CD14-positive monocyte (primary cell): ENCODE measurements at regions not wholly inside any gene's neighbourhood (a gene's known extent, or its start where the extent isn't known, plus 50 kb on each side); places are given as distances from the start of the nearest gene placed in this dataset.
"Not testable (repeated sequence)": the region's sequence is repeated elsewhere in the genome, so short reads cannot be mapped to it uniquely, and the experiment has no call there.

Experiments used
- DNase-seq, 3 donors: peaks; one replicate each; pipeline ENCODE4 v3.0.0-alpha.2; 2011 to 2022
- H2AFZ ChIP-seq: 2 replicates; pipeline ENCODE4 v1.6.0; 2012; ENCODE audit warnings: mild to moderate bottlenecking, low read depth, low read length, inconsistent platforms; ENCODE audit not compliant: insufficient read depth, poor library complexity, severe bottlenecking
- H3K27ac ChIP-seq, 2 donors: 1 replicate in 1 of 2; 2 replicates in 1 of 2; pipeline ENCODE4 v1.5.1; 2012 to 2013; ENCODE audit warnings: low read length in 2 of 2, control low read depth in 1 of 2, inconsistent platforms in 1 of 2, low read depth in 1 of 2, mild to moderate bottlenecking in 1 of 2
- H3K27me3 ChIP-seq, 2 donors: one replicate each; pipeline versions ENCODE4 v1.6.0 to v1.6.1; 2011 to 2013; ENCODE audit warnings: low read length in 2 of 2; ENCODE audit not compliant: control insufficient read depth in 2 of 2, insufficient read depth in 2 of 2
- H3K36me3 ChIP-seq, 2 donors: replicated peaks in 1 of 2; 1 replicate in 1 of 2; 2 replicates in 1 of 2; pipeline versions ENCODE4 v1.5.1 to v1.6.1; 2012 to 2013; ENCODE audit warnings: low read length in 2 of 2, control low read depth in 1 of 2, inconsistent platforms in 1 of 2, mild to moderate bottlenecking in 1 of 2; ENCODE audit not compliant: insufficient read depth in 2 of 2, control insufficient read depth in 1 of 2
- H3K4me1 ChIP-seq, 2 donors: 1 replicate in 1 of 2; 2 replicates in 1 of 2; pipeline versions ENCODE4 v1.5.1 to v1.6.1; 2012 to 2013; ENCODE audit warnings: low read length in 2 of 2, control low read depth in 1 of 2, inconsistent platforms in 1 of 2, mild to moderate bottlenecking in 1 of 2, moderate library complexity in 1 of 2; ENCODE audit not compliant: insufficient read depth in 2 of 2, control insufficient read depth in 1 of 2
- H3K4me2 ChIP-seq: replicated peaks from 2 replicates; pipeline ENCODE3; 2012; ENCODE audit warnings: low read length, moderate library complexity, mild to moderate bottlenecking; ENCODE audit not compliant: poor library complexity, severe bottlenecking; ENCODE audit errors: extremely low read depth
- H3K4me3 ChIP-seq, 3 experiments: fragments of 200-600 bp in 1 of 3; sonication (generic) in 1 of 3; replicated peaks in 1 of 3; 1 replicate in 2 of 3; 2 replicates in 1 of 3; pipeline ENCODE4 v1.5.1; 2011 to 2013; ENCODE audit warnings: low read length in 3 of 3, mild to moderate bottlenecking in 3 of 3, control low read depth in 2 of 3, low read depth in 2 of 3, inconsistent platforms in 1 of 3, moderate library complexity in 1 of 3
- H3K79me2 ChIP-seq: 2 replicates; pipeline ENCODE4 v1.6.0; 2012; ENCODE audit warnings: mild to moderate bottlenecking, control low read depth, inconsistent platforms, low read length, moderate library complexity; ENCODE audit not compliant: insufficient read depth
- H3K9ac ChIP-seq: 2 replicates; pipeline ENCODE4 v1.6.0; 2017; ENCODE audit warnings: low read length, mild to moderate bottlenecking; ENCODE audit not compliant: insufficient read depth, poor library complexity, severe bottlenecking
- H3K9me3 ChIP-seq, 2 donors: replicated peaks in 1 of 2; 1 replicate in 1 of 2; 2 replicates in 1 of 2; pipeline versions ENCODE4 v1.5.1 to v1.6.1; 2012 to 2013; ENCODE audit warnings: low read length in 2 of 2, control low read depth in 1 of 2; ENCODE audit not compliant: control insufficient read depth in 1 of 2, insufficient read depth in 1 of 2
- H4K20me1 ChIP-seq: 2 replicates; pipeline ENCODE4 v1.6.0; 2012; ENCODE audit warnings: mild to moderate bottlenecking, low read length, control low read depth, moderate library complexity; ENCODE audit not compliant: insufficient read depth
- H3K27ac Mint-ChIP-seq, 7 donors: one replicate each; pipeline ENCODE4 v1.8.0; 2020; ENCODE audit warnings: mild to moderate bottlenecking in 7 of 7, mixed read lengths in 7 of 7, moderate library complexity in 6 of 7, inconsistent platforms in 2 of 7
- H3K27me3 Mint-ChIP-seq, 3 donors: one replicate each; pipeline ENCODE4 v1.8.0; 2021 to 2022; ENCODE audit warnings: low read depth in 3 of 3, mild to moderate bottlenecking in 3 of 3, mixed read lengths in 3 of 3, moderate library complexity in 3 of 3, inconsistent platforms in 1 of 3
- H3K36me3 Mint-ChIP-seq, 2 donors: one replicate each; pipeline ENCODE4 v1.8.0; 2020; ENCODE audit warnings: mixed read lengths in 2 of 2, inconsistent platforms in 1 of 2, mild to moderate bottlenecking in 1 of 2
- H3K4me1 Mint-ChIP-seq: one replicate; pipeline ENCODE4 v1.8.0; 2020; ENCODE audit warnings: mild to moderate bottlenecking, mixed read lengths
- H3K4me3 Mint-ChIP-seq, 2 donors: one replicate each; pipeline ENCODE4 v1.8.0; 2020; ENCODE audit warnings: mild to moderate bottlenecking in 2 of 2, mixed read lengths in 2 of 2, moderate library complexity in 1 of 2
- H3K9me3 Mint-ChIP-seq, 7 donors: one replicate each; pipeline ENCODE4 v1.8.0; 2020 to 2022; ENCODE audit warnings: mixed read lengths in 7 of 7, mild to moderate bottlenecking in 6 of 7, moderate library complexity in 6 of 7, inconsistent platforms in 2 of 7
- WGBS: methylation state at CpG from one replicate; pipeline ENCODE4 v1.1.5; 2013; ENCODE audit warnings: missing lambda C conversion rate; ENCODE audit not compliant: insufficient coverage; 5-methylcytosine and 5-hydroxymethylcytosine counted together
- intact Hi-C, 2 donors: fragments of 100-400 bp; cut with micrococcal nuclease; formaldehyde crosslinking; loops; one replicate each; pipeline versions ENCODE4 v1.15.0 to v1.15.1; 2023
- TF ChIP-seq, protein P1 (sequence below): fragments of 200-600 bp; IDR thresholded peaks from one replicate; pipeline ENCODE4 v1.8.0; 2022; ENCODE audit warnings: antibody characterized with exemption, mild to moderate bottlenecking

DNA sequence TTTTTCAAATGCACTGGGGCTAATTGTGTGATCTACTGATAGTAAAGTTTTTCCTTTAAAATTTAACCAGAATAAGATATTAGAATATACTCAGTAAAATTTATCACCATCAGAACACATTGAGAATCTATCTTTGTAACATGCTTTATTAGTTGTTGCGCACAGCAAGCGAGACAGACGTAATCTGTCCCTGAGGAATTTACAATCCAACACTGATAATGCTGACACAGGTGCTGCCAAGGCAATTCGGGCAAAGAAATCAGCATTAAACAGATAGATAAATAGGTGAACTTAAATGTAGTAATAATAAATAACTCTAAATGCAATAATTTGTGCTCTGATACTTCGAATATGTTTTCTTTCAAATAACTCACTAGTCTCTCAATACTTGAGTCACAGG, 607.2 kb downstream of the HTR1B start:
- H3K27me3 ChIP-seq: no peaks in the 10 kb centered on the region
- H3K27ac Mint-ChIP-seq: no peak overlapping the region
- intact Hi-C loops: no loop called here
- H3K9me3 Mint-ChIP-seq: peaks cover 0 to 4% (median 0%) of the 10 kb centered on the region in 7 donors
- DNase-seq: no peak
- H4K20me1 ChIP-seq: no peaks in the 10 kb centered on the region
- H3K36me3 ChIP-seq: no peaks in the 10 kb centered on the region
- H2AFZ ChIP-seq: no peak overlapping the region
- no peak overlapping the region for H3K9ac ChIP-seq
- no peak overlapping the region for H3K27ac ChIP-seq
- no CpG with 5 or more reads among the region's 5 CpGs for WGBS
- H3K4me2 ChIP-seq: no peak overlapping the region
- no peak overlapping the region for H3K4me3 ChIP-seq
- H3K36me3 Mint-ChIP-seq: no peaks in the 10 kb centered on the region
- peaks cover 0 to 3% (median 0%) of the 10 kb centered on the region in 3 donors for H3K27me3 Mint-ChIP-seq
- no peaks in the 10 kb centered on the region for H3K79me2 ChIP-seq
- no peak overlapping the region for H3K4me3 Mint-ChIP-seq
- H3K9me3 ChIP-seq: no peaks in the 10 kb centered on the region
- no peaks in the 10 kb centered on the region for H3K4me1 Mint-ChIP-seq
- TF ChIP-seq, protein P1, sequence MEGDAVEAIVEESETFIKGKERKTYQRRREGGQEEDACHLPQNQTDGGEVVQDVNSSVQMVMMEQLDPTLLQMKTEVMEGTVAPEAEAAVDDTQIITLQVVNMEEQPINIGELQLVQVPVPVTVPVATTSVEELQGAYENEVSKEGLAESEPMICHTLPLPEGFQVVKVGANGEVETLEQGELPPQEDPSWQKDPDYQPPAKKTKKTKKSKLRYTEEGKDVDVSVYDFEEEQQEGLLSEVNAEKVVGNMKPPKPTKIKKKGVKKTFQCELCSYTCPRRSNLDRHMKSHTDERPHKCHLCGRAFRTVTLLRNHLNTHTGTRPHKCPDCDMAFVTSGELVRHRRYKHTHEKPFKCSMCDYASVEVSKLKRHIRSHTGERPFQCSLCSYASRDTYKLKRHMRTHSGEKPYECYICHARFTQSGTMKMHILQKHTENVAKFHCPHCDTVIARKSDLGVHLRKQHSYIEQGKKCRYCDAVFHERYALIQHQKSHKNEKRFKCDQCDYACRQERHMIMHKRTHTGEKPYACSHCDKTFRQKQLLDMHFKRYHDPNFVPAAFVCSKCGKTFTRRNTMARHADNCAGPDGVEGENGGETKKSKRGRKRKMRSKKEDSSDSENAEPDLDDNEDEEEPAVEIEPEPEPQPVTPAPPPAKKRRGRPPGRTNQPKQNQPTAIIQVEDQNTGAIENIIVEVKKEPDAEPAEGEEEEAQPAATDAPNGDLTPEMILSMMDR: no peak
- no peaks in the 10 kb centered on the region for H3K4me1 ChIP-seq

DNA sequence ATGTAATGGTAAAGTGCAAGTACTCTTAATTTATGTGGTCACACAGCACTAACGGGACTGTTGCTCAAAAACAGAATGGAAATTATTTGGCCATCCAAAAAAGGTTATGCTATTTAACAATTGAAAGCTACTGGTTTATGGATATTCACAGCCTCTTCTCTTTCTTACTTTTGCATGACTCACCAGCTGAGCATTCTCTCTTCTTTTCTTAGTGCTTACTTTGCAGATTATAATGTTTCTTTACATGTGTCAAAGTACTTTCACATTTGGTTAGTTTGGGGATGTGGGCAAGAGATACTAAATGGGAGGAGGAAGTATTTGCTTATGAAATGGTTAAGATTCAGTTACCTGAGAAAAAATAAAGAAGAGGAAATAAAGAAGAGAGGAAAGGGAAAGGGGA, 610.5 kb downstream of the HTR1B start:
- intact Hi-C loops: no loop called here

DNA sequence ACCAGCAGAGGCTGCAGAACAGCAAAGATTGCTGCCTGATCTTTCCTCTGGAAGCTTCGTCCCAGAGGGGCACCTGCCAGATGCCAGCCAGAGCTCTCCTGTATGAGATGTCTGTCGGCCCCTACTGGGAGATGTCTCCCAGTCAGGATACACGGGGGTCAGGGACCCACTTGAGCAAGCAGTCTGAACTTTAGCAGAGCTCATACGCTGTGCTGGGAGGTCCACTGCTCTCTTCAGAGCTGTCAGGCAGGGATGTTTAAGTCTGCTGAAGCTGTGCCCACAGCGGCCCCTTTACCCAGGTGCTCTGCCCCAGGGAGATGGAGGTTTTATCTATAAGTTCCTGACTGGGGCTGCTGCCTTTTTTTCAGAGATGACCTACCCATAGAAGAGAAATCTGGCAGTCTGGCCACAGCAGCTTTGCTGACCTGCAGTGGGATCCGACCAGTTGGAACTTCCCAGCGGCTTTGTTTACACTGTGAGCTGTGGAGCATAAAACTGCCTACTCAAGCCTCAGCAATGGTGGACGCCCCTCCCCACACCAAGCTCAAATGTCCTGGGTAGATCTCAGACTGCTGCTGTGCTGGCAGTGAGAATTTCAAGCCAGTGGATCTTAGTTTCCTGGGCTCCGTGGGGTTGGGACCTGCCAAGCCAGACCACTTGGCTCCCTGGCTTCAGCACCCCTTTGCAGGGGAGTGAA, 613.9 kb downstream of the HTR1B start:
- WGBS: 91% methylated on average over 9 of the region's 9 CpGs
- H3K4me1 Mint-ChIP-seq, DNase-seq, H3K27me3 ChIP-seq, H3K4me3 ChIP-seq, H2AFZ ChIP-seq, H4K20me1 ChIP-seq, H3K27me3 Mint-ChIP-seq, H3K27ac ChIP-seq, intact Hi-C loops, H3K79me2 ChIP-seq, H3K9ac ChIP-seq, H3K4me1 ChIP-seq, H3K36me3 ChIP-seq, H3K27ac Mint-ChIP-seq, H3K4me3 Mint-ChIP-seq, H3K4me2 ChIP-seq, H3K36me3 Mint-ChIP-seq: not testable (repeated sequence)
- peaks cover 0 to 11% of the 10 kb centered on the region in 2 donors for H3K9me3 ChIP-seq
- H3K9me3 Mint-ChIP-seq: peaks cover 3 to 16% (median 8%) of the 10 kb centered on the region in 7 donors

More for the DNA sequence above, 610.5 kb downstream of the HTR1B start:
- Histone ChIP-seq H3K27ac (no peak overlapping the region), H2AFZ (no peak overlapping the region), H3K4me1 (no peaks in the 10 kb centered on the region), H4K20me1 (no peaks in the 10 kb centered on the region), H3K4me3 (no peak overlapping the region), H3K36me3 (no peaks in the 10 kb centered on the region), H3K9ac (no peak overlapping the region), H3K79me2 (no peaks in the 10 kb centered on the region), H3K4me2 (no peak overlapping the region), H3K9me3 (peaks cover 0 to 11% of the 10 kb centered on the region in 2 donors), H3K27me3 (no peaks in the 10 kb centered on the region)
- no peak for DNase-seq
- no CpG with 5 or more reads among the region's 1 CpG for WGBS
- Mint-ChIP-seq H3K36me3 (no peaks in the 10 kb centered on the region), H3K9me3 (peaks cover 0 to 13% (median 5%) of the 10 kb centered on the region in 7 donors), H3K4me1 (no peaks in the 10 kb centered on the region), H3K27me3 (peaks cover 0 to 1% (median 0%) of the 10 kb centered on the region in 3 donors), H3K27ac (no peak overlapping the region), H3K4me3 (no peak overlapping the region)
- TF ChIP-seq, protein P1: no peak
